Fibroblast of skin of scalp (primary cell): ENCODE measurements at regions not wholly inside any gene's neighbourhood (a gene's known extent, or its start where the extent isn't known, plus 50 kb on each side); places are given as distances from the start of the nearest gene placed in this dataset.
"Not testable (repeated sequence)": the region's sequence is repeated elsewhere in the genome, so short reads cannot be mapped to it uniquely, and the experiment has no call there.

Experiments used
- DNase-seq: peaks from one replicate; pipeline ENCODE4 v3.0.0-alpha.2; 2013

DNA sequence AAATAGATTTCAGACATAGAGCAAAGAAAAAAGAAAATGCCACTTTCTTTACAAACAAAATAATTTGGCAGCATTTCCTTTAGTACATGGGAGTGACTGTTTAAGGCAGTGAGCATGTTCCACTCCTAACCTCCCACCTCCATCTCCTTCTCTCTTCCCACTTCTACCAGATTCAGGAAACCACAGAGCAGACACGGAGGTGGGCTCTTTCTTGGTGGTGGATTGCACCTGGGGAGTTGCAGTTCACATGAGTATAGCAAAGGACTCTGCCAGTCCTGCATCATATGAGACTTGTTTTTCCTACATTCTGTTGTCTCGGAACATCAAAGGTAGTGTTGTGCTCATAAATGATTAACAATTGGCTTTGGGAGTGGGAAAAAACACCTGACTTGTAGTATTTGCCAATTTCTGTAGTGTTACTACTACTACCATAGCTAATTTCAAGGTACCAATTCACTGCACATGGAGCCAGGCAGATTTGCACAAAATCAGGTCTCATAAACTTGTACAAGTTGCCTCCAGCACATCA is 137.2 kb downstream of the SPP2 start:
- DNase-seq = no peak

DNA sequence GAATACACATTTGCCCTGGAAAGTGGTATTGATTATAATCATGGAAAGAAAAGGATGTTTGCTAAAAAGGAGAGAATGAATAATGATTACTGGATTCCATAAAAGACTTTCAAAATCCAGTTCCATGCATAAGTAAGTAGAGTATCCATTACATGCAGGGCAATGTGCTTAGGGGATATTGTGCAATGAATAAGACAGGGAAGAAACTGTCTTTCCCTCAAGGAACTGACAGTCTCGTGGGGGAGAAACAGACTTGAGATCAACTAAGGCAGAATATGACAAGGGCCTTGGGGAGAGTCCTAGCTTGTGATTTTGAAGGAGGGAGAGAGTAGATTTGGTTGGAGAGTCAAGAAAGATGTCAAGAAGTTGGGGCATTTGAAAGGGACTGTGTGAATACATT is 130.6 kb downstream of the SPP2 start:
- DNase-seq = no peak

DNA sequence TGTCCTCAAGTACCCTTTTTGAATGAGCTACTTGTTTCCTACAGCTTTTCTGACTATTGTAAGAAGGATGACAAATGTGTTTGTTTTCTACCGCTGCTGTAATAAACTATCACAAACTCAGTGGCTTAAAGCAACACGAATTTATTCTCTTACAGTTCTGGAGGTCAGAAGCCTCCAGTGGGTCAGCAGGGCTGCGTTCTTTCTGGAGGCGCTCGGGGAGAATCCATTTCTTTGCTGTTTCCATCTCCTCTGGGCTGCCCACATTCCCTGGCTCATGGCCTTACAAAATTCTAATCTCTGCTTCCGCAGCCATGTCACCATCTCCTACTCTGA is 128.5 kb downstream of the SPP2 start:
- no peak for DNase-seq

DNA sequence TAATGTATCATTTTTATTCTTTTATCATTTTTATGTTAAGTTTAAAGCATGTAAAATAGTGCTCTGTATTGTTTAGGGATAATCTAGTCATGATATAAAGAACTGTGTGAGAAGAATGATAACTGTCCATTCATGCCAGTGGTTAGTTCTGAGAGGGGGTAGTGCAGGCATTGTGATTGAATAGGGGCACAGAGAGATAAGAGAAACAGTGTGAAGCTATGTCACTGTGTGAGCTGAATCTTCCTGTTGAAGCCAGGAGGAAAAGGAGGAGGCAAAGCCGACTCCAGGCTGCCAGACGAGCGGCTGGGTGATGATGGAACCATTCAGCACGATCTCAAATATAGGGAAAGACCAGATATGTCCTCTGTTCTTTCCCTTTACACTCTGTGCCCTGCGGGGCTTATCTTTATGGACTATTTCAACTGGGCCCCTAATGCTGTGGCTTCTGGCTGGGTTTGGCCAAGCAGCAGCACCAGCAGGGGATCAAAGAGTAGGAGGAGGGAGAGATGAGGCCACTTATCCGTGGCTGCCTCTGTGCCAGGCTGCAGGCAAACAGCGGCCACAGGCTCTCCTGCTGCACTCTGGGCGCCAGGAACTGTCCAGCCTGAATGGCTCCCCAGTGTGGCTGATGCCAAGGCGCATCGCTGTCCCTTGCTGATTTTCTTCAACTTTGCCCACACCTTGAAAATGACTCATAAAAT is 128.0 kb downstream of the SPP2 start:
- peak; percentile 20 for DNase-seq

DNA sequence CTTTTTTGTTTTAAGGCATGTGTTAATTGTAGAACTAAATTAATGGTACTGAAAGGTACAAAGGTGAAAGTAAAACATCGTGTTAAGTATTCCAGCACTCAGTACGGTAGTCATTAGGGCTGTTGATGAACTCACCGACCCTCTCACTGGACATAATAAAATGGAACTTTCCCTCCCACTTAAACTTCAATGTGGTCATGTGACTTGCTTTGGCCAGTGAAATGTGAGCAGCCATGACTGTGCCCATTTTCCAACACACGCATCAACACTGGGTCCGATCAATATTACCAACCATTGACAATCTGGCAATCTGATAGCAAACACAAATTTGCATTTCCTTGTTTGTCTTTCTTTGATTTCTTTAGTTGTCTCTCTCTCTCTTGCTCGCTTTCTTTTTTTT is 125.1 kb downstream of the SPP2 start:
- DNase-seq = no peak

DNA sequence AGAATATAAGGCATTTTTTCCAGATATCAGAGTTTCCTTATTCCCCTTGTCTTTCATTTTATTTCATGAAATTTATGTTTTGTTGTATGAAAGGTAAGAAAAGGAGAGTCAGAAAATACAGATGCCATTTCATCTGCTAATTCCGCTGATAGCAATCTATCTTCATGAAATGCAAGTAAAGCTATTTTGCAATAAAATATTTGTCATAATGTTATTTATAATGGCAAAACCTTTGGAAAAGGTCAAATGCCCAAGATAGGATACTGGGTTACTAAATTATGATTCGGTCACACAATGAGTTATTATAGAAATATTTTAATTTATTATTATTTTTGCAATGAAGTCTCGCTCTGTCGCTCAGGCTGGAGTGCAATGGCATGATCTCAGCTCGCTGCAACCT is 124.2 kb downstream of the SPP2 start:
- DNase-seq = no peak

DNA sequence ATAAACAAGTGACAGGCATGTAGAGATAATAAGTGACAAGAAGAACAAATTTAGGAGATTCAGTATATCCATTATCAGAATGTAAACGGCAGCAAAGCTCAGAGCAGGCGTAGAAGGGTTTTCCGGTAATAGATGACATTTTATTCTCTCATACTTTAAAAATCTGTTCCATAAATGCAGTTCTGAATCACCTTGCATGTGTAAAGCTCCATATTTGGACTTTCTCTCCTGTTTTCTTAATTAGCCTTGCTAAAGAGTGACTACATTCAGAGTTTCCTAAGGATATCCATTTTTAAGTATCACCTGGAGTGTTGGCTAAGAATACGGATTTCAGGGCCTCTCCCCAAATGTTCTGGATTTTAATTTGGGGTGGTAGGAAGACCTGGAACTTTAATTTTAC is 122.0 kb downstream of the SPP2 start:
- DNase-seq = no peak

DNA sequence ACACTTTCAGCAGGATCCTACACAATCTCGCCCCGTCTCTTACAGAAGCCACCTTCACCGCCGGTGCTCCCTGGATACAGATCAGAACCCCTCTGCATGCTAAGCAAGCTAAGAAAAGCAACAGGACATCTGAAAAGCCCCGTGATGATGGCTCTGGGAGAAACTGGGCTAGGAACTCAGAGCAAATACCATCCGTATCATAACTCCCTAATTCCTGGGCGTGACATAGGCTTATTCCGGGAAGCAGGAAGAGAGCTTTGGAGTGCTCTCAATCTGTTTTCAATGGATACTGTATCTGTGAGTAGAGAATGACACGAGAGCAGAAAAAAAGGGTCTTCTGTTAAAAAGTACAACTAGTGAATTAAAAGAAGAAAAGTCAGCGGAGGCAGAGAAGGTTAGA is 121.6 kb downstream of the SPP2 start:
- DNase-seq = peak; percentile 44

DNA sequence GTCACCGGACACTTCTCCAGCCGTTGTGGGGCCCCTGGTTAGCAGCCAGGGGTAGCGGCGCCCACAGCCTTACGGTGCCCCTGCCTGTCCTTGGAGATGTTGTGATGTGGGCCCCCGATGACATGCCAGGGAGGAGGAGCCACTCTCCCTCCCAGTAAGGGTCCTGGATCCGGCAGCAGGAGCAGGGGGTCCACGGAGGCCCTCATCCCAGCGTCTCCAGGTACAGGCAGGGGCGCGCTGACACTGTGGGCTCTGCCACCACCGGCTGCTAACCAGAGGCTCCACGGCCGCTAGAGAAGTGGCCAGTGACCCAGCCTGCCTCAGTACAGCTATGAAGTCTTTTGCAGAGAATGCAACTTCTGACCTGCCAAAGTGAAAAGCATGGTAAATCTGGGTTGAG is 121.2 kb downstream of the SPP2 start:
- no peak for DNase-seq

DNA sequence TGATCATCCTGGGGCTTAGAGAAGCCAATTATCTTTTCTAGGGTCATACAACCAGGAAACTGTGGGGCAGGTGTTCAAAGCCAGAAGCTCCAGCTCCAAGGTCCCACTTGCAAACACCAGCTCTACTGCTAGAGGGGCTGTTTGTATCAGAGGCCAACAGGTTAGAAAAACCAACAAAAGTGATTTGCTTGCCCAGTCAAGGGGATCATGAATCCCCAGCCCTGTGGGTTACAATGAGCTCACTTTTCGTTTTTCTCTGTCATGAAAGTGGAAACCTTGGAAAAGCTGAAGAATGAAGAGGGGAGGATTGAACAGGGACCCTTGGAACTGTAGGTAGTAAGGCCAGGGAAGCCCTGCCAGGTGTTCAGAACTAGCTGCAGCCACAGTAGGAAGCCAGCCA is 119.2 kb downstream of the SPP2 start:
- DNase-seq = no peak

DNA sequence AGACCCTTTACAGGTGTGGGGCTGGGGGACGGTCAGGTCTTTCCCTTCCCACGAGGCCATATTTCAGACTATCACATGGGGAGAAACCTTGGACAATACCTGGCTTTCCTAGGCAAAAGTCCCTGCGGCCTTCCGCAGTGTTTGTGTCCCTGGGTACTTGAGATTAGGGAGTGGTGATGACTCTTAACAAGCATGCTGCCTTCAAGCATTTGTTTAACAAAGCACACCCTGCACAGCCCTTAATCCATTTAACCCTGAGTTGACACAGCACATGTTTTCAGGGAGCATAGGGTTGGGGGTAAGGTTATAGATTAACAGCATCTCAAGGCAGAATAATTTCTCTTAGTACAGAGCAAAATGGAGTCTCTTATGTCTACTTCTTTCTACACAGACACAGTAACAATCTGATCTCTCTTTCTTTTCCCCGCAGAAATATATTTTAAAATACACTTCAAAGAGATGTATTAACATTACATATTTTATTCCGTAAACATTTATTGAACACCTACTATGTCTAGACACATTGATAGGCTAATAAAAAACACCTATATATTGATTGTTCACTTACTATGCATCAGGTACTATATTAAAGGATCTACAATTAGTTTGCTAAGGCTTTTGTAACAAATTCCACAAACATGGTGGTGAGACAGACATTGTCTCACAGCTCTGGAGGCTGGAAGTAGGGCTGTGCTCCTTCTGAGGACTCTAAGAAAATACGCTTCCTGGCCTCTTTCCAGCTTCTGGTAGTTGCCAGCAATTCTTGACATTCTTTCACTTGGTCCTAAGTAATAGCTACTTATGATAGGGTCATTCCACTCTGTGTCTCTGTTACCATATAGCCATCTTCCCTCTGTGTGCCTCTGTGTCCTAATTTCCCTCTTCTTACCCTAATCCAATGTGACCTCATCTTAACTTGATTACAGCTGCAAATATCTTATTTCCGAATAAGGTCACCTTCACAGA is 118.4 kb downstream of the SPP2 start:
- peak; percentile 97 for DNase-seq

DNA sequence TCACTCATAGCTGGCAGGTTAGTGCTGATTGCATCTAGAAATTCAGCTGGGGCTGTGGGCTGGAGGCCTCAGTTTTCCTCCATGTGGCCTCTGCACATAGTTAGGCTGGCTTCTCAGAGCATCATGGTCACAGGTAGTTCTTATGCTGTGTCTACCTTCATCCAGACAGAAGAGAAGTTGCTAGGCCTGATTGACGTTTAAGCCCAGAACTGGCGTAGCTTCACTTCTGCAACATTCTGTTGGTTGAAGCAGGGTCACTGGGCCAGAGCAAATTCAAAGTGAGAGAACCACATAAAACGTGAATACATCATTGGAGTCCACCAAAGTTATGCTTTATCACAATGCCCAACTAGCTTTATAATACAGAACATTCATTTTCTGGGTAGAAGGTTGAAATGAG is 116.0 kb downstream of the SPP2 start:
- DNase-seq = no peak

DNA sequence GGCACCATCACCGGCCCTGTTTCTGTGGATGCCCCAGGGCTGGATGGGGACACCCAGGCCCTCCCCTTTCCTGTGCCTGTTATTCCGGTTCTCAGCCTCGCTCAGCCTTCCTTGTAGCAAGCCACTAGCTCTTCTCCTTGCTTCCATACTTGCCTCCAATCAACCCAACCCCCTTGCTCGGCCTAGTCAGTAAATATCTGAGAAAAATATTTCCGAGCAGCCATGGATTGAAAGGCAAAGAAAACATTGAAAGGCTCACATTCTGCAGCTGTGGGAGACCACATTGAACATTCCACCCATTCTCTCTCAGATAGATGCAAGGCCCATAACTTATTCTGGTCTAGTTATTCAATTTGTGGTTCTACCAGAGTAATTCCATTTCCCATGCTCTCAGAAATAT is 114.9 kb downstream of the SPP2 start:
- DNase-seq = peak; percentile 98

DNA sequence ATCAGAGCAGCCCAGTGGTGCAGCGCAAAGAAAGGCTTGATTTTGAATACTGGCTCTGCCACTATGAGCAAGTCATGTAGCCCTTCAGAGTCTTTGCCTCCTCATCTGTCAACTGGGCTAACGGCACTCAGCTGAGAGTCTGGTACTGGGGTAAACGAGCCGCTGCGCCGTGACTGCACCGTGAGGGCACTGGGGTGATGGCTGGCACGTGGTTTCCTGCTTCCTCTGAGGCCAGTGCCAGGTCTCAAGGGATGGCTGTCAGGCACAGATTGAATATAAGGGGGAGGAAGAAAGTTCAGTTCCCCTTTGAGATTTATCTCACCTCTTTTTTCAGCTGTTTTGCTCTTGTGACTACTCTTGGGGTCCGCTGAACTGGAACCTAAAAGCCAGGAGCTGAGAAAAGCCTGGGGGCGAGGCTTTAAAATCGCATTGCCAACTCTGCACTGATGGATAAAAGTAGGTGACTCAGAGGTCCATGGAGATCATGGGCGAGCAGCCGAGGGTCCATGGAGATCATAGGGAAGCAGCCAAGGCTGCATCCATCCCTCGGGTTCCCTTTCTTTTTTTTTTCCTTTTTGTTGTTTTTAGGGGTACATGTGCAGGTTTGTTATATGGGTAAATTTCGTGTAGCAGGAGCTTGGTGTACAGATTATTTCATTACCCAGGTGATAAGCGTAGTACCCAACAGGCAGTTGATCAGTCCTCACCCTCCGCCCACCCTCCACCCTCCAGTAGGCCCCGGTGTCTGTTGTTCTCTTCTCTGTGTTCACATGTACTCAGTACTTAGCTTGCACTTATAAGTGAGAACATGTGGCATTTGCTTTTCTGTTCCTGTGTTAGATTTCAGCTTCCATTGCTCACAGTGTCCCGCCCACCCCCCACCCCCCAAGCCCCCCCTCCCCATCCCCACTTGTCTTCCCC is 114.3 kb downstream of the SPP2 start:
- DNase-seq = peak; percentile 18

DNA sequence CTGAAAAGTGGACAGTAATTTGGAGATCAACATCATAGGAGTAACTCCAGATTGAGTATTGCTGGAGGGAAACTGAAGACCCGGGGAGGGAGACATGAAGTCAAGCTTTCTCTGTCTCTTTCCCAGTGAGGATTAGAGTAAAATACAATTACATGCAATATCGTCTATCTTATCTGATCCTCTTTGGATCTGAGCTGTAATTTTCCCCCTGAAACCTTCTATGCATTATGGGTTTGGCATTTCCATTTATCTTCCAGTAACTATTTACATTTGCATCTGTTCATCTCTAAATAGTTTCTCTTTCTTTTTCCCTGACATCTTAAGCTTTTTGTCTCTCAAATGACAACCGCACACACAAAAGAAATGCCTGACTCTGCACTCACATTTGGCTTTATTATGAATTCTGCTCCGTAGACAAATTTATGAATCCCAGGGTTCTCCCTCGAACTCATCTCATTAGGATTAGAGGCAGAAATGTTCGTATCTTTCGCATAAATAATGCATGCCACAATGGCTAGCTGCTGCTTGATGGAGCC is 113.1 kb downstream of the SPP2 start:
- DNase-seq = peak; percentile 13

DNA sequence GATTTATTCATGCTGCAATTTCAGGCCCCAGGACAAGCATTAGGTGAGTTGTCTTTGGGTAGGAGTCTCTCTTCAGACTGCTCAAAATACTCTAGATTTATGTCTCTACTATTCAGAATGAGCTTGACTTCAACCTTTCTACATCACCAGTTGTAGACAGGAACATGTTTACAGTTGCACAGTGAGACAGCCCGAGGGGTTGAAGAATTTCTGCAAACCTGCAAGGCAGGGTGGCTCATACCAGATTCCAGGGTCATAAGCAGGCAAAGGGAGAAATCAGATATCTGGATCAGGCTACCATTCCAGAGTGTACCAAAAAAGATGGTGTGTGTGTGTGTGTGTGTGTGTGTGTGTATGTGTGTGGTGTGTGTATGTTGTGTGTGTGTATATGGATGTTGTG is 112.4 kb downstream of the SPP2 start:
- DNase-seq = no peak

DNA sequence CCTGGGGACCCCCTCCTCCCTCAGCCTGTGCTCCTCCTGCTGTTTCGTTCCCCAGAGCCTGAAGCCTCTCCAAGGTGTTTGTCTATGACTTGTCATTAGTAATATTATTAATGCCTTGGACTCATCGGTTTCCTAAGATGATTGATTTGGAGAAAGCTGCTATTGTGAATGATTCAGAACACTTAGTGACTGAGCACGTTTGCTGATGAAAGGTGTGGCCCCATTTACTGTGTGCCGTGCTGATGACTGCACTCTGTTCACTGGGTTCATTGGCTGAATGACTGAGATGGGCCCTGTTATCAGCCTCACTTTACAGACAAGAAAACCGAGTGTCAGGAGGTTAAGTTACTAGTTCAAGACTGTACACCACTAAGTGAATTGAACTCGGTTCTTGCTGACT is 111.4 kb downstream of the SPP2 start:
- no peak for DNase-seq

DNA sequence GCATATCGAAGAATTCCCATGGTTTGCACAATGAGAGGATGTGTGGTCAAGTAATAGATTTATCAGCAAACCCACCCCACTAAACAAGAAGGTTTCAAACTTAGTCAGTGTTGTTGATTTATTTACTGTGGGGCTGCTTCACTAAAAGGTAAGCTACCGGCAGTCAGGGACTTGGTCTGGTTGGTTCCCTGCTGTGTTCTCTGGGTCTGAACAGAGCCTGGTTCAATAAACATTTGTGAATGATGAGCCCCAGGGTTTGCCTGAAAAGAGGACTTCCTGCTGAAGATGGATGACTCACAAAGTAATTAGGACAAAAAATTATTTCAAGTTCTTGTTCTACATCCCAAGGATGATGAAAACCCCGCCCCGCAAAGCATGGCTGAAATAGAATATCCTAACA is 108.3 kb downstream of the SPP2 start:
- DNase-seq = peak; percentile 57

DNA sequence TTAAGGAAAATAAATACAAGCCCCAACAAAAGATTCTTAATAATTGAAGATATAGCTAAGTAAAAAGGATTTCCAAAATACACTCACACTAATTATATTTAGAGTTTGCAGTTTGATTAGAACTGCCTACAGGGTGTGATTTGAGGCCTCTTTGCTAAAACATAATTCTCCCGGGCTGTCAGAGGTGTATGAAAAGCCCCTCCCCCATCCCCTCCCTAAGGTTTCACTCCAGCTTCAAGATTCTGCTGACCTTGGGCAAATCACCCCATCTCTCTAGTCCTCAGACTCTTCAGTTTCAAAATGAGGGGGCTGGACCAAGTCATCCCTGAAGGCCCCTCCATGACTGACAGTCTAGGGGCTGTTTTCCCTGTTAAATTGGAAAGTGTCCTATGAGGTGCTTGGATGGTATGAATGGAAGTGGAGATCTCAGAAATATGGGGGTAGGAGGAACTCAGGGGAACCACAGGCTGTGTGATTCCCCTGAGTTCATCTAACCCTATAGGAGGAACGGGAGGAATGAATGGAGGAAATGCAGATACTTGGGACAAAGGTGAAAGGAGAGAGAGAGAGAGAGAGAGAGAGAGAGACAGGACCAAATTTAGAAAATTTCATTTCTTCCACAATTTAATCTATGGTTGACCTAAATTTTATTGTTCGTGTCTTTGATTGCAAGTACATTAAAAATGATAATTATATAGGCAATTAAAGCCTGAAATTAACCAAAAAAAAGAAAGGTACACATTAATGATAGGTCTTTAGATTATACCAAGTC is 107.5 kb downstream of the SPP2 start:
- no peak for DNase-seq

DNA sequence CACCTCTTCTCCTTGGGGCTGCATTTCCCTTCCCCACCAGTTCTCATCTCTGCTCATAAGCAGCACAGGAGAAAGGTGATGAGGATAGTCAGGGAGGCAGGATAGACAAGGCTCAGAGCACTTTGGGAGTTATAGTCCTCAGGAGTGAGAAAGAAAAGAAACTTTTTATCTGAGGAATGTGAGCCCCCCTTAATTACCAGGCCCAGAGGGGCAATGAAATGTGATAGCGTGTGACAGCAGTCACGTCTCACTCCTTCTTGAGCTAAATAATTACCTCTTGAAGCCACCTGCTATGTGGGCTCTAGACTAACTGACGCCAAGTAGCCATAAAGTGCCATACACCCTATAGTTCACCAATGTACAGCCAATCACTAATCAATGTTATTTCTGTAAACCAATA is 105.8 kb downstream of the SPP2 start:
- DNase-seq = no peak

DNA sequence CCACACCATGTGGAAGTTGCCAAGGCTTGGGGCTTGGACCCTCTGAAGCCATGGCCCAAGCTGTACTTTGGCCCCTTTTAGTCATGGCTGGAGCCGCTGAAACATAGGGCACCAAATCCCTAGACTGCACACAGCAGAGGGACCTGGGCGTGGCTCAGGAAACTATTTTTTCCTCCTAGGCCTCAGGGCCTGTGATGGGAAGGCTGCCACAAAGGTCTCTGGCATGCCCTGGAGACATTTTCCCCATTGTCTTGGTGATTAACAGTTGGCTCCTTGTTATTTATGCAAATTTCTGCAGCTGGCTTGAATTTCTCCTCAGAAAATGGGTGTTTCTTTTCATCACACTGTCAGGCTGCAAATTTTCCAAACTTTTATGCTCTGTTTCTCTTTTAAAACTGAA is 102.3 kb downstream of the SPP2 start:
- not testable (repeated sequence) for DNase-seq
